Heart left ventricle (tissue), 16 donors: ENCODE measurements at regions not wholly inside any gene's neighbourhood (a gene's known extent, or its start where the extent isn't known, plus 50 kb on each side); places are given as distances from the start of the nearest gene placed in this dataset.

Source experiments
- ATAC-seq, 4 donors: fragments of 200-7000 bp; cut with Tn5 transposase; one replicate each; pipeline ENCODE4 v1.9.1; 2020 to 2022; ENCODE audit warnings: moderate library complexity in 4 of 4, mild to moderate bottlenecking in 3 of 4, moderate number of reproducible peaks in 1 of 4
- DNase-seq, 5 donors: peaks; one replicate each; pipeline ENCODE4 v3.0.0-alpha.2; 2020
- H3K27ac ChIP-seq, 12 donors: fragments of 200-600 bp; sonication (generic) in 4 of 12; one replicate each; pipeline versions ENCODE4 v1.5.0 to v1.8.0; 2016 to 2022; ENCODE audit warnings: mild to moderate bottlenecking in 2 of 12
- H3K27me3 ChIP-seq, 9 donors: fragments of 200-600 bp; sonication (generic) in 2 of 9; one replicate each; pipeline versions ENCODE4 v1.5.1 to v1.8.0; 2016 to 2022; ENCODE audit warnings: mild to moderate bottlenecking in 3 of 9
- H3K36me3 ChIP-seq, 9 donors: fragments of 200-600 bp; sonication (generic) in 2 of 9; one replicate each; pipeline versions ENCODE4 v1.5.0 to v1.8.0; 2018 to 2022; ENCODE audit warnings: mild to moderate bottlenecking in 2 of 9
- H3K4me1 ChIP-seq, 12 donors: fragments of 200-600 bp; sonication (generic) in 4 of 12; one replicate each; pipeline versions ENCODE4 v1.5.0 to v1.8.0; 2016 to 2022; ENCODE audit warnings: mild to moderate bottlenecking in 3 of 12
- H3K4me3 ChIP-seq, 12 donors: fragments of 200-600 bp; sonication (generic) in 4 of 12; one replicate each; pipeline versions ENCODE4 v1.5.0 to v1.8.0; 2017 to 2022; ENCODE audit warnings: mild to moderate bottlenecking in 9 of 12, moderate library complexity in 4 of 12
- H3K9me3 ChIP-seq, 12 donors: fragments of 200-600 bp; sonication (generic) in 4 of 12; one replicate each; pipeline versions ENCODE4 v1.5.0 to v1.8.0; 2016 to 2022; ENCODE audit warnings: mild to moderate bottlenecking in 1 of 12
- POLR2A ChIP-seq, 2 donors: fragments of 450-650 bp; IDR thresholded peaks; one replicate each; pipeline ENCODE4 v1.6.1; 2017; ENCODE audit warnings: antibody characterized with exemption in 2 of 2, mild to moderate bottlenecking in 2 of 2, moderate library complexity in 2 of 2
- WGBS, 4 donors: extraction: QIAGEN DNeasy Blood & Tissue Kit in 2 of 4; methylation state at CpG; one replicate each; pipeline versions ENCODE4 v1.1.5 to v1.1.7; 2013 to 2018; 5-methylcytosine and 5-hydroxymethylcytosine counted together
- intact Hi-C, 10 donors: fragments of 100-400 bp; cut with DNase I; formaldehyde crosslinking; loops; one replicate each; pipeline versions ENCODE4 v1.11.1 to v1.14.2; 2022
- TF ChIP-seq, protein P1 (sequence below), 12 donors: fragments of 200-600 bp; sonication (generic) in 4 of 12; IDR thresholded peaks; one replicate each; pipeline versions ENCODE4 v1.5.0 to v1.8.0; 2018 to 2022; ENCODE audit warnings: antibody characterized with exemption in 12 of 12, mild to moderate bottlenecking in 5 of 12
- donor health status: ischemic (EF 13 %, LVEDD 7.1; RV severe dilation, severe dysfunction).
- donor health status: healthy with polysubstance abuse.
- donor health status: DM: no; HTN: yes; CAD: no.
- donor health status: DM: no; HTN: no; CAD: no.
- donor health status: ischemic (EF 25% LVEDD 6.9; RV normal size, moderate dysfunction).
- donor health status: ischemic (EF 25% LVEDD 5.7; RV mildly dilated, moderate dysfunction).
- donor health status: healthy.
- donor health status: DM: yes; HTN: yes; CAD: no.
- donor health status: ischemic (EF 35%, LVEDD 5.7; RV mildly dilated, moderate dysfunction).
- donor health status: nonischemic (EF 11% LVEDD 7.7; RV severe dilation, severe dysfunction).
- donor health status: DM: yes; HTN: yes; CAD: no.
- donor health status: PGD.
- donor health status: ischemic (EF 29% LVEDD 5.4; RV normal size, mild dysfunction).
- donor health status: nonischemic (EF 23%, LVEDD 6.1; RV moderate dilation, normal function).

GRCh38 chr3:107271787-107272387 lies 105.4 kb upstream of the CCDC54 start:
- H3K27ac ChIP-seq: no peak overlapping the region
- peak in 3 of 4 donors; percentile 42 to 73 (median 53) for ATAC-seq
- H3K36me3 ChIP-seq: no peaks in the 10 kb centered on the region
- TF ChIP-seq, protein P1, sequence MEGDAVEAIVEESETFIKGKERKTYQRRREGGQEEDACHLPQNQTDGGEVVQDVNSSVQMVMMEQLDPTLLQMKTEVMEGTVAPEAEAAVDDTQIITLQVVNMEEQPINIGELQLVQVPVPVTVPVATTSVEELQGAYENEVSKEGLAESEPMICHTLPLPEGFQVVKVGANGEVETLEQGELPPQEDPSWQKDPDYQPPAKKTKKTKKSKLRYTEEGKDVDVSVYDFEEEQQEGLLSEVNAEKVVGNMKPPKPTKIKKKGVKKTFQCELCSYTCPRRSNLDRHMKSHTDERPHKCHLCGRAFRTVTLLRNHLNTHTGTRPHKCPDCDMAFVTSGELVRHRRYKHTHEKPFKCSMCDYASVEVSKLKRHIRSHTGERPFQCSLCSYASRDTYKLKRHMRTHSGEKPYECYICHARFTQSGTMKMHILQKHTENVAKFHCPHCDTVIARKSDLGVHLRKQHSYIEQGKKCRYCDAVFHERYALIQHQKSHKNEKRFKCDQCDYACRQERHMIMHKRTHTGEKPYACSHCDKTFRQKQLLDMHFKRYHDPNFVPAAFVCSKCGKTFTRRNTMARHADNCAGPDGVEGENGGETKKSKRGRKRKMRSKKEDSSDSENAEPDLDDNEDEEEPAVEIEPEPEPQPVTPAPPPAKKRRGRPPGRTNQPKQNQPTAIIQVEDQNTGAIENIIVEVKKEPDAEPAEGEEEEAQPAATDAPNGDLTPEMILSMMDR (IDR thresholded peaks at IDR 0.05): peak; percentile 50 to 76 (median 62)
- no peak for TF ChIP-seq POLR2A (IDR thresholded peaks at IDR 0.05)
- no peak overlapping the region for H3K4me3 ChIP-seq
- H3K4me1 ChIP-seq: peaks cover 0 to 3% (median 0%) of the 10 kb centered on the region in 12 donors
- no peak for DNase-seq
- no peaks in the 10 kb centered on the region for H3K9me3 ChIP-seq
- H3K27me3 ChIP-seq: no peaks in the 10 kb centered on the region
- intact Hi-C loops: loop anchor here (2.0 to 10.0 kb wide), 10 partner anchors 35 to 273 kb away; partner anchors contain the start of gene BBX (in 3 of the 10)
- whole genome bisulfite sequencing, 4 donors: 10 to 21% (median 12%) methylated on average over 3 of the region's 3 CpGs

DNA sequence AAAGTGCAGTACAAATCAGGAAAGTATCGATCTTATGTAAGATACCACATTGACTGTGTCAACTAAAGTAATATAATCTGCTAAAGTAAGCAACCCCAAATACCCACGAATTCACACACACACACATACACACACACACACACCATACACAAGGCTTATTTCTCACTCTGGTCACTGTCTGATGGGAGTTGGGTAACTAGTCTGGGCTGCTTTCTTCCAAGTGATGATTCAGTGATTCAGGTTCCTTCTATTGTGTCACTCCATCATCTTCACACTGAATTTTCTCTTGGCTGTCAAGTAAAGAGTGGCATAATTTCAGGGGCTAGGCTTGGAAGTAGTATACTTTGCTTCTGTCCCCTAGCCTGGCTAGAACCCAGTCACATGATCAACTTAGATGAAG lies 104.8 kb upstream of the CCDC54 start:
- intact Hi-C loops: loop anchor here (2.0 to 10.0 kb wide), 9 partner anchors 35 to 272 kb away; partner anchors contain the start of gene BBX (in 3 of the 10)
- Histone ChIP-seq H3K36me3 (no peaks in the 10 kb centered on the region), H3K4me3 (no peak overlapping the region), H3K27ac (no peak overlapping the region), H3K27me3 (no peaks in the 10 kb centered on the region), H3K9me3 (no peaks in the 10 kb centered on the region), H3K4me1 (peaks cover 0 to 3% (median 0%) of the 10 kb centered on the region in 12 donors)
- DNase-seq (no peak), ATAC-seq (no peak)
- TF ChIP-seq, protein P1 (IDR thresholded peaks at IDR 0.05): no peak
- TF ChIP-seq POLR2A (IDR thresholded peaks at IDR 0.05): no peak
- WGBS, 4 donors: 81 to 93% (median 89%) methylated on average over 2 of the region's 2 CpGs

DNA sequence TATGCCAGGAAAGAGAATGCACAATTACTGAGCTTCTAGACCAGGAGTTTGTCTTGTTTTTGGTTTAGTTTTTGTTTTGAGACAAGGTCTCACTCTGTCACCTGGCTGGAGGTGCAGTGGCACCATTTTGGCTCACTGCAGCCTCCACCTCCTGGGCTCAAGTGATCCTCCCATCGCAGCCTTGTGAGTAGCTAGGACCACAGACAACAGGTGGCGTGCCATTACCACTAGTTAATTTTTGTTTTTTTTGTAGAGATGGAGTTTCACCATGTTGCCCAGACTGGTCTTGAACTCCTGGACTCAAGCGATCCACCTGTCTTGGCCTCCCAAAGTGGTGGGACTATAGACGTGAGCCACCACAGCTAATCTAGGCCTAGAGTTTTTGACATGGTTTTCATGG lies 104.4 kb upstream of the CCDC54 start:
- Histone ChIP-seq H3K4me1 (peaks cover 0 to 3% (median 0%) of the 10 kb centered on the region in 12 donors), H3K36me3 (no peaks in the 10 kb centered on the region), H3K4me3 (no peak overlapping the region), H3K27me3 (no peaks in the 10 kb centered on the region), H3K27ac (no peak overlapping the region), H3K9me3 (no peaks in the 10 kb centered on the region)
- intact Hi-C loops: loop anchor here (2.0 to 10.0 kb wide), 9 partner anchors 36 to 272 kb away; partner anchors contain the start of gene BBX (in 3 of the 10)
- no peak for TF ChIP-seq POLR2A (IDR thresholded peaks at IDR 0.05)
- TF ChIP-seq, protein P1 (IDR thresholded peaks at IDR 0.05): no peak
- ATAC-seq: no peak
- no peak for DNase-seq
- 84 to 92% (median 88%) methylated on average over 4 of the region's 4 CpGs for WGBS, 4 donors

DNA sequence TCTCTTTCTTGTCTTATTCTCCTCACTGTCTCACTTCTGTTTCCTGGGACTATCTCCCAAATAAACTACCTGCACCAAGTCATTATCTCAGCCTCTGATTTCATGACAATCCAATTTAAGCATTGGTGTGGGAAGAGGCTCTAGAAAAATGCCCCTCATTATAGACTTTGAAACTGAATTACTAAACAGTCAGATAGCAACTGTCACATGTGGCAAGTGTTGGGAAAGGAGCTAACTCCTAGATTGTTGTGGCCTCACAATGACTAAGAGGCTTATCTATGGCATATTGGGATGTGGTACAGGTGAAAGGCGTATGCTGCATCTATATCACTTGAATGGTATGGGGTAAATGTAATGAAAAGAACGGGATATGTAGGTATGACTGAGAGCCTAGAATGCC lies 103.5 kb upstream of the CCDC54 start:
- H3K9me3 ChIP-seq: no peaks in the 10 kb centered on the region
- ATAC-seq: no peak
- no peaks in the 10 kb centered on the region for H3K27me3 ChIP-seq
- no peak for TF ChIP-seq POLR2A (IDR thresholded peaks at IDR 0.05)
- TF ChIP-seq, protein P1 (IDR thresholded peaks at IDR 0.05): no peak
- DNase-seq: no peak
- WGBS, 4 donors: 84 to 95% (median 94%) methylated on average over 2 of the region's 2 CpGs
- peaks cover 0 to 3% (median 0%) of the 10 kb centered on the region in 12 donors for H3K4me1 ChIP-seq
- no peaks in the 10 kb centered on the region for H3K36me3 ChIP-seq
- H3K4me3 ChIP-seq: no peak overlapping the region
- intact Hi-C loops: loop anchor here (2.0 to 10.0 kb wide), 9 partner anchors 36 to 271 kb away; partner anchors contain the start of gene BBX (in 3 of the 10)
- no peak overlapping the region for H3K27ac ChIP-seq
